ENCODE measurements at regions not wholly inside any gene's neighbourhood (a gene's known extent, or its start where the extent isn't known, plus 50 kb on each side); places are given as distances from the start of the nearest gene placed in this dataset.

GRCh38 chr11:43212279-43212678, 99.5 kb upstream of the API5 start:
- TF ChIP-seq POLR2A (IDR thresholded peaks at IDR 0.05) (no peak), CTCF (IDR thresholded peaks at IDR 0.05) (no peak)
- Histone ChIP-seq H3K4me1 (no peaks in the 10 kb centered on the region), H3K36me3 (replicated peaks in 1 of 2; ENCODE audit: insufficient read depth in 1 of 2, low read depth in 2 of 2) (no peaks in the 10 kb centered on the region), H3K9me3 (no peaks in the 10 kb centered on the region), H3K27ac (no peak overlapping the region), H3K4me3 (no peak overlapping the region), H3K27me3 (no peaks in the 10 kb centered on the region)
- intact Hi-C loops (cut with DNase I) = no loop called here
- WGBS, 2 donors = 39 to 67% methylated on average over 6 to 8 of the region's 10 CpGs
- DNase-seq (no peak), ATAC-seq (no peak)

- TF ChIP-seq CTCF (IDR thresholded peaks at IDR 0.05) (no peak), POLR2A (IDR thresholded peaks at IDR 0.05) (no peak)
- DNase-seq = no peak
- Histone ChIP-seq H3K36me3 (replicated peaks in 1 of 2; ENCODE audit: insufficient read depth in 1 of 2, low read depth in 2 of 2) (no peaks in the 10 kb centered on the region), H3K4me3 (no peak overlapping the region), H3K9me3 (no peaks in the 10 kb centered on the region), H3K27me3 (no peaks in the 10 kb centered on the region), H3K4me1 (no peaks in the 10 kb centered on the region), H3K27ac (no peak overlapping the region)
- ATAC-seq = no peak
- 8 to 23% methylated on average over 1 of the region's 1 CpG for whole genome bisulfite sequencing, 2 donors
- intact Hi-C loops (cut with DNase I) = no loop called here
Observed at GRCh38 chr11:43214471-43214870, 97.3 kb upstream of the API5 start.

GRCh38 chr11:43217849-43218248, 93.9 kb upstream of the API5 start:
- Histone ChIP-seq H3K36me3 (replicated peaks in 1 of 2; ENCODE audit: insufficient read depth in 1 of 2, low read depth in 2 of 2) (no peaks in the 10 kb centered on the region), H3K9me3 (no peaks in the 10 kb centered on the region), H3K27me3 (no peaks in the 10 kb centered on the region), H3K27ac (no peak overlapping the region), H3K4me3 (no peak overlapping the region), H3K4me1 (no peaks in the 10 kb centered on the region)
- ATAC-seq (no peak), DNase-seq (no peak)
- TF ChIP-seq CTCF (IDR thresholded peaks at IDR 0.05) = no peak
- TF ChIP-seq POLR2A (IDR thresholded peaks at IDR 0.05) = no peak
- WGBS, 2 donors = 71 to 73% methylated on average over 7 of the region's 7 CpGs
- intact Hi-C loops (cut with DNase I) = no loop called here

GRCh38 chr11:43222215-43222614, 89.6 kb upstream of the API5 start:
- intact Hi-C loops (cut with DNase I) = no loop called here
- Histone ChIP-seq H3K27me3 (no peaks in the 10 kb centered on the region), H3K27ac (no peak overlapping the region), H3K9me3 (no peaks in the 10 kb centered on the region), H3K4me1 (no peaks in the 10 kb centered on the region), H3K4me3 (no peak overlapping the region), H3K36me3 (replicated peaks in 1 of 2; ENCODE audit: insufficient read depth in 1 of 2, low read depth in 2 of 2) (no peaks in the 10 kb centered on the region)
- DNase-seq = no peak
- no peak for ATAC-seq
- TF ChIP-seq CTCF (IDR thresholded peaks at IDR 0.05) = no peak
- no peak for TF ChIP-seq POLR2A (IDR thresholded peaks at IDR 0.05)

- H3K27ac ChIP-seq = no peak overlapping the region
- no peaks in the 10 kb centered on the region for H3K9me3 ChIP-seq
- no peaks in the 10 kb centered on the region for H3K4me1 ChIP-seq
- intact Hi-C loops (cut with DNase I) = no loop called here
- H3K4me3 ChIP-seq = no peak overlapping the region
- TF ChIP-seq POLR2A (IDR thresholded peaks at IDR 0.05) = no peak
- no peak for TF ChIP-seq CTCF (IDR thresholded peaks at IDR 0.05)
- no peaks in the 10 kb centered on the region for H3K36me3 ChIP-seq (replicated peaks in 1 of 2; ENCODE audit: insufficient read depth in 1 of 2, low read depth in 2 of 2)
- 66 to 76% methylated on average over 3 of the region's 3 CpGs for WGBS, 2 donors
- no peak for DNase-seq
- H3K27me3 ChIP-seq = no peaks in the 10 kb centered on the region
- ATAC-seq = no peak
Observed at GRCh38 chr11:43223026-43223425, 88.8 kb upstream of the API5 start.
